Endothelial cell of umbilical vein (primary cell): ENCODE measurements at regions not wholly inside any gene's neighbourhood (a gene's known extent, or its start where the extent isn't known, plus 50 kb on each side); places are given as distances from the start of the nearest gene placed in this dataset.

Experiments used
- BruUV-seq: library from RNA; stranded (reverse); fragments of 400-500 nt; replicated peaks from 2 replicates; lab custom pipeline; 2021; lab: Mats Ljungman, UMichigan
- CTCF ChIA-PET: fragments of 300-600, 350-600 bp; sonication (Branson Sonifier 250); formaldehyde crosslinking; loops from one replicate; lab custom pipeline; 2021; ENCODE audit warnings: antibody characterized with exemption, inconsistent platforms; lab: Charles Lee
- POLR2A ChIA-PET: fragments of 300-600, 350-600 bp; sonication (Branson Sonifier 250); formaldehyde crosslinking; loops from one replicate; lab custom pipeline; 2021; ENCODE audit warnings: antibody characterized with exemption, inconsistent platforms; lab: Charles Lee
- DNase-seq: peaks from one replicate; pipeline ENCODE4 v3.0.0-alpha.2; 2011; ENCODE audit warnings: low read depth, low spot score
- FAIRE-seq: peaks from 2 replicates; lab custom pipeline; 2011; peaks lifted over from hg19 to GRCh38; lab: Jason Lieb, UNC
- H2AFZ ChIP-seq: 2 replicates; pipeline ENCODE4 v1.6.0; 2012; ENCODE audit warnings: low read depth, low read length, control low read depth, inconsistent platforms
- H3K27ac ChIP-seq: 2 replicates; pipeline ENCODE4 v1.5.1; 2011; ENCODE audit warnings: low read depth, mild to moderate bottlenecking, control low read depth, low read length, moderate library complexity; ENCODE audit not compliant: insufficient read depth
- H3K27me3 ChIP-seq, 2 experiments: 2 replicates each; pipeline versions ENCODE4 v1.6.0 to v1.6.1; 2011; ENCODE audit warnings: low read length in 2 of 2, mixed read lengths in 1 of 2; ENCODE audit not compliant: control insufficient read depth in 2 of 2, insufficient read depth in 2 of 2
- H3K36me3 ChIP-seq, 2 experiments: 2 replicates in 1 of 2; 3 replicates in 1 of 2; pipeline ENCODE4 v1.5.1; 2011; ENCODE audit warnings: low read length in 2 of 2, mild to moderate bottlenecking in 1 of 2, moderate library complexity in 1 of 2; ENCODE audit not compliant: control insufficient read depth in 2 of 2, insufficient read depth in 2 of 2; ENCODE audit errors: extremely low read depth in 1 of 2
- H3K4me1 ChIP-seq: 3 replicates; pipeline ENCODE4 v1.5.1; 2011; ENCODE audit warnings: mild to moderate bottlenecking, low read length; ENCODE audit not compliant: control insufficient read depth, insufficient read depth; ENCODE audit errors: extremely low read depth
- H3K4me2 ChIP-seq: 2 replicates; pipeline ENCODE4 v1.6.1; 2011; ENCODE audit warnings: low read length, control low read depth, mixed read lengths; ENCODE audit not compliant: insufficient read depth
- H3K4me3 ChIP-seq, 3 experiments: fragments of 200-600 bp in 1 of 3; sonication (generic), shearing (Covaris generic) in 1 of 3; replicated peaks in 1 of 3; 2 replicates each; pipeline ENCODE4 v1.5.1; 2011 to 2016; ENCODE audit warnings: control low read depth in 3 of 3, low read length in 3 of 3, mild to moderate bottlenecking in 2 of 3, inconsistent platforms in 1 of 3, low read depth in 1 of 3, moderate library complexity in 1 of 3; ENCODE audit not compliant: insufficient read depth in 1 of 3
- H3K79me2 ChIP-seq: 2 replicates; pipeline ENCODE4 v1.6.0; 2012; ENCODE audit warnings: low read length, inconsistent platforms; ENCODE audit not compliant: control insufficient read depth, insufficient read depth
- H3K9ac ChIP-seq: replicated peaks from 2 replicates; pipeline ENCODE3; 2011; ENCODE audit warnings: low read length, control low read depth; ENCODE audit not compliant: insufficient read depth; ENCODE audit errors: extremely low read depth
- H3K9me1 ChIP-seq: replicated peaks from 3 replicates; pipeline ENCODE4 v1.6.0; 2011; ENCODE audit warnings: mild to moderate bottlenecking, low read length; ENCODE audit not compliant: control insufficient read depth, insufficient read depth; ENCODE audit errors: extremely low read depth
- H3K9me3 ChIP-seq: replicated peaks from 2 replicates; pipeline ENCODE4 v1.5.1; 2012; ENCODE audit warnings: low read length, inconsistent platforms; ENCODE audit not compliant: control insufficient read depth, insufficient read depth
- H4K20me1 ChIP-seq: replicated peaks from 2 replicates; pipeline ENCODE3; 2011; ENCODE audit warnings: mild to moderate bottlenecking, low read length; ENCODE audit not compliant: control insufficient read depth, insufficient read depth; ENCODE audit errors: extremely low read depth
- EZH2 ChIP-seq: IDR thresholded peaks from 2 replicates; pipeline ENCODE4 v1.6.1; 2012; ENCODE audit warnings: borderline replicate concordance, low read depth, mild to moderate bottlenecking, moderate library complexity, low read length, inconsistent platforms; ENCODE audit not compliant: severe bottlenecking
- FOS ChIP-seq: IDR thresholded peaks from 2 replicates; pipeline ENCODE4 v1.6.1; 2011; ENCODE audit warnings: mild to moderate bottlenecking, low read length, moderate library complexity, borderline replicate concordance; ENCODE audit not compliant: insufficient read depth
- JUN ChIP-seq: IDR thresholded peaks from 2 replicates; pipeline ENCODE4 v1.6.1; 2011; ENCODE audit warnings: borderline replicate concordance, low read depth; ENCODE audit not compliant: insufficient read length, insufficient read depth
- POLR2A ChIP-seq: IDR thresholded peaks from 2 replicates; pipeline ENCODE4 v1.6.1; 2012; ENCODE audit warnings: low read depth, mild to moderate bottlenecking, control low read depth, low read length
- POLR2AphosphoS5 ChIP-seq: IDR thresholded peaks from 2 replicates; pipeline ENCODE4 v1.6.1; 2012; ENCODE audit warnings: low read depth, mild to moderate bottlenecking, control low read depth, low read length, moderate library complexity; ENCODE audit not compliant: insufficient read depth
- dilution Hi-C: fragments of 300-500 bp; cut with MboI; formaldehyde crosslinking; loops from one replicate; pipeline ENCODE4 v1.15.0; 2019; ENCODE audit warnings: low sequenced_read_pairs; ENCODE audit not compliant: extremely low pct_ligation_motif_present
- intact Hi-C: fragments of 100-400 bp; cut with micrococcal nuclease; formaldehyde crosslinking; loops from one replicate; pipeline ENCODE4 v1.10.0; 2022
- TF ChIP-seq, protein P1 (sequence below), 2 donors: IDR thresholded peaks; 1 replicate in 1 of 2; 2 replicates in 1 of 2; pipeline ENCODE4 v1.5.1; 2011; ENCODE audit warnings: low read length in 2 of 2, mild to moderate bottlenecking in 2 of 2, moderate library complexity in 2 of 2, control low read depth in 1 of 2, inconsistent platforms in 1 of 2, low read depth in 1 of 2; ENCODE audit not compliant: insufficient read depth in 1 of 2; ENCODE audit errors: extremely low read depth in 1 of 2

DNA sequence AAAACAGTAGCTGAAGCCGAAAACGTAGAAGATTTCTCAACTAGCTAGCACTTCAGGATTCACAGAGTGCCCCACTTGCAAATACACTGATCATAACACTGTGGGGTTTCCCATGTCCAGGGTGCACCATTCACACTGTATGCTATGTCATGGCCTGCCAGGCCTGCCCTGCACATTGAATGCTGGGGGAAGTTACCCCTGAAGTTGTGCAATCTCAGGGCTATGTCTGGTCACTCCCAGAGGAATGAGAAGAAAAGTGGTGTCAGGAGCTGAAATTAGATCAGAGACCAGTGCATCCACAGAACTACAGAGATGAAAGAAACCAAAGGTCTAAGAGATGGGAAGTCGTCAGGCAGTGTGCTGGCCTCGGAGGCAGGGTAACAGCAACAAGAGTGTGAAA lies 196.8 kb downstream of the RAP2A start:
- no peak overlapping the region for H3K4me3 ChIP-seq
- H3K9me3 ChIP-seq: no peaks in the 10 kb centered on the region
- BruUV-seq: no TSS peak
- H3K27me3 ChIP-seq: peaks cover 0 to 9% of the 10 kb centered on the region in 2 experiments
- H3K36me3 ChIP-seq: no peaks in the 10 kb centered on the region
- no peaks in the 10 kb centered on the region for H3K4me1 ChIP-seq
- no peak overlapping the region for H2AFZ ChIP-seq
- H3K79me2 ChIP-seq: no peaks in the 10 kb centered on the region
- DNase-seq: no peak
- ChIA-PET CTCF (interaction anchor here (1.2 kb wide), 1 partner anchor 26 kb away, joined by 3 read pairs; no protein-coding TSS in a partner anchor), POLR2A (no interaction called here)
- no peaks in the 10 kb centered on the region for H4K20me1 ChIP-seq
- no peaks in the 10 kb centered on the region for H3K9me1 ChIP-seq
- H3K9ac ChIP-seq: no peak overlapping the region
- no peak for FAIRE-seq
- H3K4me2 ChIP-seq: no peak overlapping the region
- TF ChIP-seq EZH2: no peak
- no peak overlapping the region for H3K27ac ChIP-seq
- dilution Hi-C loops (no loop called here), intact Hi-C loops (no loop called here)

DNA sequence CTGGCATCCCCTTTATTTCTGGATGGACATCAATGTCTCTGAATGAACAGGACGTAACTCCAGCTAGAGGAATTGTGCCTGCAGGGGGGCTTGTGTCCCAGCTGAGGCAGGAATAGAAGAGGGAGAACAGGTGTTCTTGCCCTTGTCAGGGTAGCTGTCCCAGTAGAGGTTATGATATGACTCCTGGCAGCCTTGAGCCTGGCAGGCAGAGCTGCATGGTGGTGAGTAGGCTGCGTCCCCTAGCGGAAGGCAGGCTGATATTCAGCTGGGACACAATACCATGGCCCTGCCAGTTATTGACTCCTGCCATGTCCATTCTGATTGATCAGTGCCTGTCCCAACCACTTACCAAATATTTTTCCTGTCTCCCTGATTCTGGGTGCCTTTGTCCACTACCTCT lies 197.2 kb downstream of the RAP2A start:
- H3K4me1 ChIP-seq: no peaks in the 10 kb centered on the region
- CTCF ChIA-PET: interaction anchor here (1.2 kb wide), 1 partner anchor 25 kb away, joined by 3 read pairs; no protein-coding TSS in a partner anchor
- H3K4me2 ChIP-seq: no peak overlapping the region
- no peak for DNase-seq
- no peak overlapping the region for H3K4me3 ChIP-seq
- H3K9me3 ChIP-seq: no peaks in the 10 kb centered on the region
- no TSS peak for BruUV-seq
- dilution Hi-C loops: no loop called here
- no peak overlapping the region for H2AFZ ChIP-seq
- no peak for TF ChIP-seq FOS
- no peak for TF ChIP-seq POLR2AphosphoS5
- no peak for TF ChIP-seq POLR2A
- TF ChIP-seq, protein P1, sequence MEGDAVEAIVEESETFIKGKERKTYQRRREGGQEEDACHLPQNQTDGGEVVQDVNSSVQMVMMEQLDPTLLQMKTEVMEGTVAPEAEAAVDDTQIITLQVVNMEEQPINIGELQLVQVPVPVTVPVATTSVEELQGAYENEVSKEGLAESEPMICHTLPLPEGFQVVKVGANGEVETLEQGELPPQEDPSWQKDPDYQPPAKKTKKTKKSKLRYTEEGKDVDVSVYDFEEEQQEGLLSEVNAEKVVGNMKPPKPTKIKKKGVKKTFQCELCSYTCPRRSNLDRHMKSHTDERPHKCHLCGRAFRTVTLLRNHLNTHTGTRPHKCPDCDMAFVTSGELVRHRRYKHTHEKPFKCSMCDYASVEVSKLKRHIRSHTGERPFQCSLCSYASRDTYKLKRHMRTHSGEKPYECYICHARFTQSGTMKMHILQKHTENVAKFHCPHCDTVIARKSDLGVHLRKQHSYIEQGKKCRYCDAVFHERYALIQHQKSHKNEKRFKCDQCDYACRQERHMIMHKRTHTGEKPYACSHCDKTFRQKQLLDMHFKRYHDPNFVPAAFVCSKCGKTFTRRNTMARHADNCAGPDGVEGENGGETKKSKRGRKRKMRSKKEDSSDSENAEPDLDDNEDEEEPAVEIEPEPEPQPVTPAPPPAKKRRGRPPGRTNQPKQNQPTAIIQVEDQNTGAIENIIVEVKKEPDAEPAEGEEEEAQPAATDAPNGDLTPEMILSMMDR (IDR thresholded peaks at IDR 0.05; ENCODE audit: extremely low read depth in 1 of 2, insufficient read depth in 1 of 2, low read depth in 1 of 2, low read length in 2 of 2): peak in 1 of 2 donors; percentile 17
- TF ChIP-seq JUN: no peak
- POLR2A ChIA-PET: no interaction called here
- H3K27me3 ChIP-seq: peaks cover 0 to 8% of the 10 kb centered on the region in 2 experiments
- no peak overlapping the region for H3K27ac ChIP-seq
- H3K9me1 ChIP-seq: no peaks in the 10 kb centered on the region
- no peak for FAIRE-seq
- no peak overlapping the region for H3K9ac ChIP-seq
- no peaks in the 10 kb centered on the region for H3K79me2 ChIP-seq
- intact Hi-C loops: no loop called here
- H4K20me1 ChIP-seq: no peaks in the 10 kb centered on the region
- no peaks in the 10 kb centered on the region for H3K36me3 ChIP-seq
